SK-N-SH (cell line): ENCODE measurements at regions not wholly inside any gene's neighbourhood (a gene's known extent, or its start where the extent isn't known, plus 50 kb on each side); places are given as distances from the start of the nearest gene placed in this dataset.

Experiments
- CHD2 ChIP-seq: fragments of 150-350 bp; IDR thresholded peaks from 2 replicates; pipeline ENCODE4 v1.6.1; 2018; ENCODE audit warnings: low read length; ENCODE audit not compliant: partially characterized antibody
- ELF1 ChIP-seq: IDR thresholded peaks from 2 replicates; pipeline ENCODE4 v1.4.0; 2012
- FOXM1 ChIP-seq: IDR thresholded peaks from 2 replicates; pipeline ENCODE4 v1.4.0; 2012; ENCODE audit warnings: low read depth, mild to moderate bottlenecking
- MXI1 ChIP-seq: IDR thresholded peaks from 2 replicates; pipeline ENCODE4 v1.6.1; 2012; ENCODE audit warnings: mild to moderate bottlenecking, low read depth, low read length, improper control_type of control experiment
- POLR2AphosphoS5 ChIP-seq: IDR thresholded peaks from 2 replicates; pipeline ENCODE4 v1.6.1; 2012; ENCODE audit warnings: low read depth, low read length
- REST ChIP-seq: IDR thresholded peaks from 2 replicates; pipeline ENCODE4 v1.6.1; 2012; ENCODE audit warnings: mild to moderate bottlenecking, low read depth, low read length, moderate library complexity
- SIN3A ChIP-seq: IDR thresholded peaks from 2 replicates; pipeline ENCODE4 v1.6.1; 2012; ENCODE audit warnings: low read depth, mild to moderate bottlenecking, low read length, moderate library complexity, borderline replicate concordance
- TAF1 ChIP-seq: IDR thresholded peaks from 2 replicates; pipeline ENCODE4 v1.6.1; 2012; ENCODE audit warnings: low read depth, mild to moderate bottlenecking, low read length, moderate library complexity, borderline replicate concordance
- TCF12 ChIP-seq: IDR thresholded peaks from 2 replicates; pipeline ENCODE4 v1.4.0; 2012
- USF1 ChIP-seq: IDR thresholded peaks from 2 replicates; pipeline ENCODE4 v1.4.0; 2012; ENCODE audit warnings: low read depth, borderline replicate concordance
- TF ChIP-seq, protein P1 (sequence below): fragments of 200-600 bp; sonication (generic); IDR thresholded peaks from 2 replicates; pipeline ENCODE4 v1.6.1; 2017; ENCODE audit warnings: antibody characterized with exemption, mild to moderate bottlenecking, moderate library complexity
- TF ChIP-seq, protein P2 (sequence below): IDR thresholded peaks from 2 replicates; pipeline ENCODE4 v1.4.0; 2012; ENCODE audit warnings: low read depth
- TF ChIP-seq, protein P3 (sequence below): IDR thresholded peaks from 2 replicates; pipeline ENCODE4 v1.4.0; 2012; ENCODE audit warnings: low read depth, borderline replicate concordance
- TF ChIP-seq, protein P4 (sequence below): fragments of 150-350 bp; IDR thresholded peaks from 2 replicates; pipeline ENCODE4 v1.6.1; 2017; ENCODE audit warnings: antibody characterized with exemption, low read length, low read depth, borderline replicate concordance

- TF ChIP-seq FOXM1 (no peak), ELF1 (no peak), TAF1 (no peak), TCF12 (no peak), POLR2AphosphoS5 (no peak), REST (no peak), SIN3A (no peak), CHD2 (no peak), MXI1 (no peak), USF1 (no peak)
- TF ChIP-seq, protein P1, sequence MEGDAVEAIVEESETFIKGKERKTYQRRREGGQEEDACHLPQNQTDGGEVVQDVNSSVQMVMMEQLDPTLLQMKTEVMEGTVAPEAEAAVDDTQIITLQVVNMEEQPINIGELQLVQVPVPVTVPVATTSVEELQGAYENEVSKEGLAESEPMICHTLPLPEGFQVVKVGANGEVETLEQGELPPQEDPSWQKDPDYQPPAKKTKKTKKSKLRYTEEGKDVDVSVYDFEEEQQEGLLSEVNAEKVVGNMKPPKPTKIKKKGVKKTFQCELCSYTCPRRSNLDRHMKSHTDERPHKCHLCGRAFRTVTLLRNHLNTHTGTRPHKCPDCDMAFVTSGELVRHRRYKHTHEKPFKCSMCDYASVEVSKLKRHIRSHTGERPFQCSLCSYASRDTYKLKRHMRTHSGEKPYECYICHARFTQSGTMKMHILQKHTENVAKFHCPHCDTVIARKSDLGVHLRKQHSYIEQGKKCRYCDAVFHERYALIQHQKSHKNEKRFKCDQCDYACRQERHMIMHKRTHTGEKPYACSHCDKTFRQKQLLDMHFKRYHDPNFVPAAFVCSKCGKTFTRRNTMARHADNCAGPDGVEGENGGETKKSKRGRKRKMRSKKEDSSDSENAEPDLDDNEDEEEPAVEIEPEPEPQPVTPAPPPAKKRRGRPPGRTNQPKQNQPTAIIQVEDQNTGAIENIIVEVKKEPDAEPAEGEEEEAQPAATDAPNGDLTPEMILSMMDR = no peak
- TF ChIP-seq, protein P2, sequence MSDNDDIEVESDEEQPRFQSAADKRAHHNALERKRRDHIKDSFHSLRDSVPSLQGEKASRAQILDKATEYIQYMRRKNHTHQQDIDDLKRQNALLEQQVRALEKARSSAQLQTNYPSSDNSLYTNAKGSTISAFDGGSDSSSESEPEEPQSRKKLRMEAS = no peak
- TF ChIP-seq, protein P3, sequence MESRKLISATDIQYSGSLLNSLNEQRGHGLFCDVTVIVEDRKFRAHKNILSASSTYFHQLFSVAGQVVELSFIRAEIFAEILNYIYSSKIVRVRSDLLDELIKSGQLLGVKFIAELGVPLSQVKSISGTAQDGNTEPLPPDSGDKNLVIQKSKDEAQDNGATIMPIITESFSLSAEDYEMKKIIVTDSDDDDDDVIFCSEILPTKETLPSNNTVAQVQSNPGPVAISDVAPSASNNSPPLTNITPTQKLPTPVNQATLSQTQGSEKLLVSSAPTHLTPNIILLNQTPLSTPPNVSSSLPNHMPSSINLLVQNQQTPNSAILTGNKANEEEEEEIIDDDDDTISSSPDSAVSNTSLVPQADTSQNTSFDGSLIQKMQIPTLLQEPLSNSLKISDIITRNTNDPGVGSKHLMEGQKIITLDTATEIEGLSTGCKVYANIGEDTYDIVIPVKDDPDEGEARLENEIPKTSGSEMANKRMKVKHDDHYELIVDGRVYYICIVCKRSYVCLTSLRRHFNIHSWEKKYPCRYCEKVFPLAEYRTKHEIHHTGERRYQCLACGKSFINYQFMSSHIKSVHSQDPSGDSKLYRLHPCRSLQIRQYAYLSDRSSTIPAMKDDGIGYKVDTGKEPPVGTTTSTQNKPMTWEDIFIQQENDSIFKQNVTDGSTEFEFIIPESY = no peak
- TF ChIP-seq, protein P4, sequence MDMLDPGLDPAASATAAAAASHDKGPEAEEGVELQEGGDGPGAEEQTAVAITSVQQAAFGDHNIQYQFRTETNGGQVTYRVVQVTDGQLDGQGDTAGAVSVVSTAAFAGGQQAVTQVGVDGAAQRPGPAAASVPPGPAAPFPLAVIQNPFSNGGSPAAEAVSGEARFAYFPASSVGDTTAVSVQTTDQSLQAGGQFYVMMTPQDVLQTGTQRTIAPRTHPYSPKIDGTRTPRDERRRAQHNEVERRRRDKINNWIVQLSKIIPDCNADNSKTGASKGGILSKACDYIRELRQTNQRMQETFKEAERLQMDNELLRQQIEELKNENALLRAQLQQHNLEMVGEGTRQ = no peak
Measured at GRCh38 chr10:55160655-55161283, 359.7 kb upstream of the PCDH15 start.
